ENCODE measurements at regions not wholly inside any gene's neighbourhood (a gene's known extent, or its start where the extent isn't known, plus 50 kb on each side); places are given as distances from the start of the nearest gene placed in this dataset.
A peak's percentile ranks its signal among the peaks of the same experiment; 100 is the strongest.

DNA sequence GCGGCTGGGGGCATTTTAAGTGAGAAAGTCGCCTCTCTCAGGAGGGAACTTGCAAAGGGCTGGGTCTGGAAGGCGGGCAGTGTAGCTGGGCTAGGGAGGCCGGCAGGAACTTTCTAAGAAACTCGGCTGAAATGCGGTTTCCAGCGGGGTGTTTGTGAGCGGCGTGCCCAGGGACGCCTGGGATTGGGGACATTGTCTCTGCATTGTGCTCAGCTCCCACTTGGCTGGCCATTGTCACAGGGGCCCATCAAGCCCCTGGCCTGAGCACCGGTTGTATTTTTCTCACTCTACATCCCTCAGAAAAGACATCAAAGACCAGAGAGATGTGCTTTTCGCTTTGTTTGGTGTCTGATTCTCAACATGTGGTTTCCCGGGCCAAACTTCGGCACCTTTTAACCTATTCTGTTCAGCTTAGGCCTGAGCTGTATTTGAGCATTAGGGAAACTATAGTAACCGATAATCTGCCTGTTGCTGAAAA, 291.1 kb upstream of the IRX3 start:
- DNase-seq, result no peak

DNA sequence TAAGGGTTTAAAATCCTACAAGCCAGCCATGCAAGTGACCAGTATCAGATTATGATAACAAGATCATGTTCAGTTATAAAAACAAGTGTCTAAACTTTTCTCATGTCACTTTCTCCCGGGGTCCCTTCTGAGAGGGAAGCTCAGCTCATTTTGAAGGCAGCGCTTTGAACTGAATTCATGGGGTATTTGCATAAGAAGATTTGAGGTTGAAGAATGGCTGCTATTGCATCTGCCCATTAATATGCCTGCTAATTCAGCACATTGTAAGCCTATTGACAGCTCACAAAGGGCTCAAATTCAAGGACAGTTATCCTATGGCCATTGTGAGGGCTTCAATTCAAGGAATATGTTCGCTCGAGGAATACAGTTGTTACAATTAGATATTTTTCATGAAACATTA, 290.2 kb upstream of the IRX3 start:
- DNase-seq, result no peak

DNA sequence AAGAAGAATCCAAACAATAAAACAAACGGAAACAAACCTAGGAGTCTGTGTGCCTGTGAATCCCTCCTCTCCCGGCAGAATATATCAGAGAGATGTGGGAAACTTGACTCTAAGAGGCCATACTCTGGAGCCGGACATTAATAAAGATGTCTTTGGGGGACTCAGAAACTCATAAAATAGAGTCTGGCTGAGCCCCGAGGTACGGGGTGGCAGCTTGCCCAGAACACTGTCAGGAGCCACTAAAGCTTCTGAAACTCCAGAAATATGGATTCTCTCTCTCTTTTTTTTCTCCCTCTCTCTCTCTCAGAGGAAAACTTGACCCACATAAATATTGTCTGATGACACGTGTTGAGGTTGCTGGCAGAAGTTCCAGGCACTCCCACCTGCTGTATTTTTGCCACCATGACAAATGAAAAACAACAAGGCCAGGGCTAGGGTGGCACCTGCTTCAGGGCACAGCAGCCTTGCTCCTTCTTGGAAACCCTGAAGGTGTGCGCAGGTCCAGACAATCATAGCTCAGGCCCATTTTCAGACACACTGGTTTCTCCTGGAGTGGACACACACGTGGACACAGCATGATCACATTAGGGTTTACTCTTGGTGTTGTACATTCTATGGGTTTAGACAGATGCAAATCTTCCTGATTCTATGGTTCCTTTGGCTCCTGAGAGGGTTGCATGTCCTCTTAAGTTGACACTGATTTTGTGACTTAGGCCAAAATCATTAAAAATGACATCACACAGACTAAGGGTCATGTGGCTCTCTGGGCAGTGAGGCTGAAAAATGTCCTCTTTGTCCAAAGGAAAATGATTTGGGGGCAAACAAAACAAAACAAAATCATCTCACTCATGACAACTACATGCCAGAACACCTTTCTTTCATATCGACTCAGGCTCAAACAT, 282.6 kb upstream of the IRX3 start:
- DNase-seq, result peak; percentile 56

DNA sequence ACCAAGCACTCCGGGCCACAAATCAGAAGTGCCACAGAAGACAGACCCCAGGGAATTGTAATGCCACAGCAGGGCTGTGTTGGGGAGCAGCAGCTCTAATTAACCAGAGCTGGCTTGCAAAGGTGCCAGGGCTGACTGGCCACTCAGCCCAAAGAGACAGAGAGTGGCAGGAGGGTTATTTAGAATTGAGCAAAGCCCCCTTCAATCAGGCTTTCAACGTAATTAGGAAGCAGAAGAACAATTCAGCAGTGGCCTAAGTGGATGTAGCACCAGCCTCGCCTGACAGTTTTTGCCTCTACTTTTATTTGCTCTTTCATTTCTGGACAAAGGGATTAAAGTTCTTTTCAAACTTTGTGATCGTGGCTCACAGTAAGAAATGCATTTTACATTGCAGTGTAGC, 278.3 kb upstream of the IRX3 start:
- no peak for DNase-seq

DNA sequence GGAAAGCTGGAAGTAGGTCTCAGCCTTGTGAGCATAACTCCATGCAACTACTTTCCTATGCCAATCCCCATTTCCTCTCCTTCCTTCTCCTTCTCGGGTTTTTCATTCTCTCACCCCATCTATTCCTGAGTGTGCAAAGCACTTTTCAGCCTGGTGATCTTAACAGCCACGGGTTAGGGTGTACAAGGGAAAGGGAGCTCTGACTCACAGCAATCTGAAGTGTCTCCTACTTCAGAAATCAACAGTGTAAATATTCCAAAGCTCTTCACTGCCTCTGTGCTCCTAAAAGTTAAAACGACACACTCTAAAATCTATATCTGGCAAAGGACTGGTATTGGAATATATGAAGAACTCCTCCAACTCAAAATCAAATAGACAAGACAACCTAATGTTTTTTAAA, 268.0 kb upstream of the IRX3 start:
- no peak for DNase-seq

DNA sequence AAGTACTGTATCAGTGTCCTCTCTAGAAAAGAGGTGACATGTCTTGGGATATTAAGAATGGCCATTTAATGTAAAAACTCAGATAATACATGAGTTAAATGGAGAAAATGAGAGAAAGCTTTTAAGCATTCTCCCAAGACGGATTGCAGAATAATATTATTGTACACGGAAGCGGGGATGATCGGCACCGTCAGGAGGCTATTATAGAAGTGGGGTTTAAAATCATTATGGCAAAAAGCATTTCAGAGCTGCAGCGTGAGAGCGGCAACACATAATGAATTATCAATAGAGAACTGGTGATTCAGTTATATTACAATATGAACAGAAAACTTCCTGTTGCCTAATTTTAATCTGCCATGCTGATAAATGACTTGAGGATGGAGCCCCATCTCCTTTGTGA, 261.7 kb upstream of the IRX3 start:
- DNase-seq, result no peak

DNA sequence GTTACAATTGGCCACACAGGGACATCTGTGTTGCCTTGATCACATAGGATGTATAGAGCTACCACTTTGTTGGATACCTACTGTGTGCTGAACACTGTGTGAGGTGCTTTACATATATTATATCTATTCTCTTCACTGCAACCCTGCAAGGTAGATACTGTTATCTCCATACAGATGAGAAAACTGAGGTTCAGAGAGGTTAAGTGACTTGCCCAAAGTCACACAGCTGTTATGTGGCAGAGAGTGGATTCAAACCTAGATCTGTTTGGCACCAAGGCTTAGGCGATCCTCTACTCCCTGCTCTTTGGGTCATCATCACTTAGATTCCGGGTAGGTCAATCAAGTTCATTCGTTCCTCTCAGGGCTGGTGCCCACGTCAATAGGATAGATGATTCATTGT, 260.5 kb upstream of the IRX3 start:
- no peak for DNase-seq

DNA sequence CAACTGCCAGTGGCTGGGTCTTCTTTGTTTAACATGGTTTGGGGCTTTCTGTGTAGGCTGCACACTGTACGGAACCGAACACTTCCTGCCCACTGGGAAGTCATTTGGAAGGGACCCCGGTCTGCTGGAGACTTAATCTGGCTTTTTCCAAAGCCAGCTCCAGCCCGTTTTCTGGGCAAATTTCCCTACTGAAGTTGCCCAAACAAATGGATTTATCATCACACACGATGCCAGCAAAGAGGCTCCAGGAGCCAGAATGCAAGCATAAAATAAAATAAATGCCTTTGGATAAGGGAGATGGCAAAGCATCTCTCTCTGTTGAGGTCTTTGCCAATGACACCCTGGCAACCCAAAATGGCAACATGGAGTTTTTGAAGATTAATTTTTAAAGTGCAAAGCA, 259.9 kb upstream of the IRX3 start:
- DNase-seq, result no peak

DNA sequence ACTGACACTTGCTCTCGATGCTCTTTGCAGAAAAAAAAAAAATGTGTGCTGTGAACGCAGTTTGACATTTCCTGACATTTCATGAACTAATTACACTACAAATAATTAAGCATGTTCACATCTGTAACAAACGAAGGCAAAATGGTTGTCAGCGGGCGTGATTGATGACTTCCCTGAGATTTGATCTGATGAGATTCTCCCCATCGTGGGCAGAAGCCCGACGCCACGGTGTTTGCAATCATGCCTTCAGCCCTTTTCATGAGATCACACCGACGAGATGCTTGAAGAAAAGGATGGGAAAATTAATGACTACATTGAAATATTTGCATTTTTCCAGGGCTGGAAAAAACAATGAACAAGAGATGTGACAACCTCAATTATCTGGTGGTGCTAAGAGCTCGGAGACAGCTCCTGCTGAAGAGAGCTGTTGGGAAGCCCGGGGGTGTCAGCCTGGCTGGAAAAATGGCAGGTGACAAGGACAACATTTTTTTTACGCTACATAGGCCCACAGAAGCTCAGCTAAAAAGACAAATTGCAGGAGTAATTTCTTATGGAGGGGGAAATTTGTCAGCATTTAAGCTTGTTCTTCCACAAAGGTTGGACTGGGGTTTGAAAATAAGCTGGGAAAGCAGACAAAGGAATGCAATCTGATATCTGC, 259.4 kb upstream of the IRX3 start:
- no peak for DNase-seq

DNA sequence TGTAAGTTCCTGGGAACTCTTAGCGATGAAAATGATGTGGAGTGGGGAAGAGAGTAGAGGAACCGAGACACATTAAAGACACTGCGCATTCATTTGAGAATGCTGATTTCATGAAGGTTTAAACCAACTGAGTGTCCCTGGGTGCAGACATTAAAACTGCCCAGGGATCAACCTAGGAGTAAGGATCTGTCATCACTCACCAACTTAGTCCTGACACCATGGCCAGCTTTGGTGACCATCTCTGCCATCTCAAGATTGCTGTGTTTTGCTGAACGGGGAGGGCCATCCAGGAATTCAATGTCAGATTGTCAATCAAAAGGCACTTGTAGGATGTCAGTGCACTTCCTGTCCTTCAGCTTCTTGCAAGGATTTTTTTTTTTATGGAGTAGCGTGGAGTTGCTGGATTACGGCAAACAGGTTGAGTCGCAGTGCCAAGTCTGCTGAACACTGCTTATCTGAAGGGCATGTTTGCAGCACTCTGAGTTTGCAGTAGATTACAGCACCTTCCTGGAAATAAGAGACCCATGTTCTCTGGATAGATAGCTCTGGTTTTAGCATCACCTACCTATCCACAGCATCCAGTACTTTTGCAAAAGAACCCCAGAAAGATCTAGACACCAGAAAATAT, 258.1 kb upstream of the IRX3 start:
- DNase-seq, result no peak

DNA sequence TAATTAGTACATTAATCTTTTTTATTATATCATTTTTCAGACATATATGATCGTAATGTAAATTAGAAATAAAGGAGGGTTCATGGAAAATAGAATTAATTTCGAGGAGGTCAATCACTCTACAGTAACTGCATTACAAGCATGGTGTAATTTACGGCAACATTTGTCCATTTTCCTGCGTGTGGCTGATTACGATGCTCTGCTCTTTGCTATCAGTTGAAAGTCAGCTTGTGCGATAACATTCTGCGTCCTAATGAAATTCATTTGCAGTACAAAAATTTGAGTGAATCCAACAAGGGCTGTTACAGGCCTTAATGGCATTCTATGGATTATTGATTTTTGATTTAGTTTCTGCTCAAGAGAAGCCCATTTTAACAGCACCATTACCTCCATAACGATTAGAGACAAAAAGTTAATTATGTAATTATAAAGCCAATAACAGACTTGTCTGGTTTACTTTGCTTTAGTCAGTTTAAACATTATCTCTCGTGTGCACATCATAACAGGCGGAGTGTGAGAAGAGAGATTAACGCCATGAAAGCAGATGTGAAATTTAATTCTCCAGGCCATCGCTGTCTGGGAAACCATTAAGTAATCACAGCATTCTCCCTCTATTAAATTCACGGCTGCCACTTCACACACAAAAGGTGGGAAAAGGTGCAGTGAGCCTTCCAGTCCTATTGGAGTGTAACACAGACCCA, 256.4 kb upstream of the IRX3 start:
- DNase-seq, result no peak

DNA sequence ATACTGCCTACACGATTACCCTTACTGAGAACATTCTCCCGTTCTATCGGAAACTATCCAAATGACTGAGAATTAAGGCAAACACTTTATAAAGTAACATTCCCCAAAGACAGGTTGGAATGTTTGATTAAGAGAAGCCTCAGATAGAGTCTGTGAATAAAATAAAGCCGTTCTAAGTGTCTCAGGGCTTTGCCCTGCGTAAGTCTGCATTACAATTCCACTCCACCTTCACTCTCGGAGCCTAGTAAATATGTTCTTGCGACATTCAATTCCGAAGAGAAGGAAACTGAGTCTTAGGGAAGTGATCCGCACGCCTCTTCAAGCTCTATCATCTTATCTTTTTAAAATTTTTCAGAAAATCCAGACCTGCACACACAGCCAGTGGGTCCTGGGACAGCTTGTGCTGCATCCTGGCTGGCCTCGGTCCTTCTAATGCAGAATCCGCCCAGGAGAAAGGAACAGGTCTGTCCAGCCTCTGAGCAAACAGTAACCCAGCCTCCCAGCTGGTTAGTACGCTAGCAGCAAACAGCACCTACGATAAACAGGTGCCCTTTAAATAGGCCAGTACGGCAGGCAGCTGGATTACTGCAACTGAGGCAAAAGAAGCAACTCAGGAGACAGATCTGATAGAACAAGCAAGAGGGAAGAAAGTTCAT, 254.1 kb upstream of the IRX3 start:
- no peak for DNase-seq

DNA sequence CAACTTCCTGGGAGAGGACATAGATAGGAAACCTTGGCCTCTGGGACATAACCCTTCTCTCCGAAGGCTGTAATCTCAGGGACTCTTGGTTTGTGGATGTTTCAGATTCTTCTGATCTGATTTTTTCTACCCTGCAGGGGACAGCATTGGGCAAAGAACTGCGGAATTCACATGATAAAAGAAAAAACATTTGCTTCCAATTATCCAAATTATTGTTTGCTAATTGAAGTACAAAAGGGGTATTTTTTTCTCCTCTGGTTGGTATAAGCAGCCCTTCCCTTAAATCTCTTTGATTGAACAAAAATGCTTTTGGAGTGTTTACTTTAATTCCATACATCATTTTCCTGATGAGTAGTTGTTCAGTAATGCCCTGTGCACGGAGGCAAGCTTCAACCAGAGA, 251.7 kb upstream of the IRX3 start:
- no peak for DNase-seq

DNA sequence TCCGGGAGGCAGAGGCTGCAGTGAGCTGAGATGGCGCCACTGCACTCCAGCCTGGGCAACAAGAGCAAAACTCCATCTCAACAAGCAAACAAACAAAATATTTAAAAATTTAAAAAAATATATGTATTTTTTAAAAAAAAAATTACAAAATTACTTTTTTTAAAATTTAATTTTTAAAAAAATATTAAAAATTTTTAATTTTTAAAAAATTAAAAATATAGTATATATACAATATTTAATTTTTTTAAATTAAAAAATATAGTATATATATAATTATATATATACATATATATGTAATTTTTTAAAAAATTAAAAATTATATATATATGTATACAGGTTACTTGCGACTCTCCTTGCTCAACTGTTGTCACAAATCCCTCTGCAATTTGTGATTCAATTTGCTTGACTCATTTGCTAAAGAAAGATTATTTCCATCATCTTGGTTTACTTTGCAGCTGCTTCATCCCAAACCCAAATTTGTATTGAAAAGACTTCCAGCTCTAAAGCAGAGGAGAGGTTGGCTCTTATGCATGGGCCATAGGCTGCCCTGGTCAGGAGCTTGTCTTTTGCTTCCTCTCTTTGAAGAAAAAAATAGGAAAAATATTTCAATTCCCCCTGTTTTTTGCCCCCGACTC, 247.4 kb upstream of the IRX3 start:
- no peak for DNase-seq

DNA sequence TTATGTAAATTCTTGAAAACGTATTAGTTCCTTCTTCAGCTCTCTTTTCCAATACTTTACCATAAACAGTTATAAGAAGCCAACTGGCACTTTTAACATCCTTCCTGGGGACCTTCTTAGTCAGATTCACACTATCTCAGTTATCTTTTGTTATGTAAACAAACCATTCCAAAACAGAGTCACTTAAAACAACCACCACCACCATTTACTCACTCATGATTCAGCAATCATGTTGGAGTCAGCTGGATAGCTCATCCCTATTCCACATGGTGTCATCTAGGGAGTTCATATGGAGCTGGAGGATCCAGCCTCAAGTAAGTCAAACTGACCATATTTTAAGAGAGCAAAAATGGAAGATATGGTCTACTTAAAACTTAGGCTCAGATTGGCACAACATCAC, 240.3 kb upstream of the IRX3 start:
- no peak for DNase-seq

DNA sequence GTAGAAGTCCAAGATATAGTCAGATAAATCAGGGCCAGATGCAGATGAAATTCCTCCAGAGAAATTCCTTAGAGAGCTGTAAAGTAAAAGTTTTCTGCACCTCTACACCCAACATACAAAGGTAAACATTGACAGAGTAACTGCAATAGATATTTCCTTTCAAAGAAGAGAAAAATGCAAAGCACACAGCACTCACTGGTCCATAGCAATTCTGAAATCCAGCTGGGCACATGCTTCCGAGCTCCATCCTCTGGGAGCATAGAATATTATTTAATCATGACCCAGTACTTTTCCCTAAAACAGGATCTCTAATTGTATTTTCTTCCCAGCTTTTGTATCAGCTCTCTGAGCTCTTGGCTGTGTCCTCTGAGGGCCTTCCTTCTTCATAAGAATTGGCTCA, 239.5 kb upstream of the IRX3 start:
- DNase-seq, result no peak

DNA sequence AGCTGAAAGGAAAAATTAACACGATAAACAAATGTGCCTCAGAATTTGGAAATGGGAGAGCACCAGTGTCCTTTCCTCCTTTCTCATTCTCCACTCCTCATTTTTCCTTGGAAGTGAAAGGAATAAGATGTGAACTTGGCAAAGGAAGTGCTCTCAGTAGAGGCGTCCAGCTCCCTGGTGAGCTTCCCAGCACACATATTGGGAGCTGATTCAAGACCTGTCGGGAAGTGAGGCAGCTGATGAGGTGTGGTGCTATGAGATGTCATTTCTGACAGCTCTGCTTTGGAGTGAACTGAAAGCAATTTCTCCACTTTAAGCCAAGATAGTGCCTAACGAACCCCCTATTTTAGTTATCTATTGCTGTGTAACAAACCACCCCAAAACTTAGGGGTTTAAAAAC, 238.5 kb upstream of the IRX3 start:
- no peak for DNase-seq

DNA sequence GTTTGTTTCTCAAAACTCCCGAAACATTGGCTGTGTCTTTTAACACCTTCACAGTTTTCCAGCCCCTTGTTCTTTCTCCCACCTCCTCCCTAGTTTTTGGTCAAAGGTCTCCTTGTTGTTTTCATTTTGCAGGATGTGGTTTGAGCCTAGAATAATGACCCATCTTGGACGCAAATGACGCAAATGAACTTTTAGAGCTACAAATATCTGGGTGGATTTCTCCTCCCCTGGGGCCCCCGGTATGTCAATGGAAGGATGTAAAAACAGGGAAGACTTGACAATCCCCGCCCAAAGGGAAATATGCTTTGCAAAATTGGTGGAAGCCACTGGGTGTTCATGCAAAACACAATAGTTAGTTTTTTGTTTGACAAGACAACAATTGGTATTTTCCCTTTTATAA, 236.0 kb upstream of the IRX3 start:
- no peak for DNase-seq

DNA sequence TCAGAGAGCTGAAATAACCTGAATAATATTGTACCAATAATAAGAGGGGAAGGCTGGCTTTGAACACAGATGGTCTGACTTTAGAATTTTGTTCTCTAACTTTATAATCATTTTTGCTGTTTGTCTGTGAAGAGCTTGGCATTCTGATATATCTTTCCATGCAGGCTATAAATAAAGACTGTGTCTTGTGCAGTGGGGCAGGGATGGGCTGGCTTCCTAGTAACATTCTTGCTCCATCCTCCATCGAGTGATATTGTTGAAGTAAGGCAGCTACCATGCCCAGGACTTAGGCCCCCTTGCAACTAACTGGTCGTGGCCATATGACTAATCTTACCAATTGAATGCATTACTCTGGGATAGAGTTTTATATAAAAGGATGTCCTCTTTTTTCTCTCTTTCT, 234.7 kb upstream of the IRX3 start:
- DNase-seq, result no peak

DNA sequence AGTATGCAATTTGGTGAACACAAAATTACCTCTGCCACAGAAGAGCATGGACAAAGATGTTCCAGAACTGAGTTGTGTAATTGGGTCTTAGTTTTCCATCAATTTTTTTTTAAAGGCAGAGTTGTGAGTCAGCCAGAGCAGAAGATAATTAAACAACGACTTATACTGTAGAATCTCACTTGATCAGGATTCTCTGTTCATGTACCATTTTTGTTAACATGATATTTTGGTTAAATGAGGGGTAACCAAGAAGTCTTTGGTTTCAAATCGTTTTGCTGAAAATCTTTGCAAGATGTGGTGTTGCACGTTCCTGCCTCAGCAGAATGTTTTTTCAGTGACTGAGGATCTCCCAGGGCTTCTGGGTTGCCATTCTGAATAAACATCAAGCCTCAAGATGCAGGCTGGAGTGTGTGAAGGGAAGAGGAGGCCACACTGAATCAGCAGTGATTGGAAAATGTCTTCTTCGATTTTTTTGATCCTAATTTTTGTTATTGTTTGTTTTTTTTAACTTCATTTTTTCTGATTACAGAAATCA, 232.6 kb upstream of the IRX3 start:
- DNase-seq, result no peak

DNA sequence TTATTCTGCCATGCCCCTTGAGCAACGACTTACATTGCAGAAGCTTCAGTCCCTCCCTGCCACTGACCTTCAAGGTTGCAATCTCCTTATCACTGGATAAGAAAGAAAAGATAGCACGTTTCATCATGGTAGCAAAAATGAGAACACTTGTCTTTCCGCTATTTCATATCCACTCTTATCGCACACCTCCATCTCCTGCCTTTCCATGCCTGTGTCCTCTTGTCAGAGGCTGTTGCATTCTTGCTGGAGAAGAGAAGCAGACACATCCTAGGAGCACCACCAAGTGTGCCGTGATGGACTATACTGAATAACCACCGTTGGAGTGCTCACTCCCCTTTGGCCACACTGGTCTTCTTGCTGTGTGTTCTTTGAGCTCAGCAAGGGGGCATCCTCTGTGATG, 230.6 kb upstream of the IRX3 start:
- no peak for DNase-seq

All from renal pelvis (tissue), 1 donor.